ENCODE measurements at regions not wholly inside any gene's neighbourhood (a gene's known extent, or its start where the extent isn't known, plus 50 kb on each side); places are given as distances from the start of the nearest gene placed in this dataset.
"Not testable (repeated sequence)": the region's sequence is repeated elsewhere in the genome, so short reads cannot be mapped to it uniquely, and the experiment has no call there.

DNA sequence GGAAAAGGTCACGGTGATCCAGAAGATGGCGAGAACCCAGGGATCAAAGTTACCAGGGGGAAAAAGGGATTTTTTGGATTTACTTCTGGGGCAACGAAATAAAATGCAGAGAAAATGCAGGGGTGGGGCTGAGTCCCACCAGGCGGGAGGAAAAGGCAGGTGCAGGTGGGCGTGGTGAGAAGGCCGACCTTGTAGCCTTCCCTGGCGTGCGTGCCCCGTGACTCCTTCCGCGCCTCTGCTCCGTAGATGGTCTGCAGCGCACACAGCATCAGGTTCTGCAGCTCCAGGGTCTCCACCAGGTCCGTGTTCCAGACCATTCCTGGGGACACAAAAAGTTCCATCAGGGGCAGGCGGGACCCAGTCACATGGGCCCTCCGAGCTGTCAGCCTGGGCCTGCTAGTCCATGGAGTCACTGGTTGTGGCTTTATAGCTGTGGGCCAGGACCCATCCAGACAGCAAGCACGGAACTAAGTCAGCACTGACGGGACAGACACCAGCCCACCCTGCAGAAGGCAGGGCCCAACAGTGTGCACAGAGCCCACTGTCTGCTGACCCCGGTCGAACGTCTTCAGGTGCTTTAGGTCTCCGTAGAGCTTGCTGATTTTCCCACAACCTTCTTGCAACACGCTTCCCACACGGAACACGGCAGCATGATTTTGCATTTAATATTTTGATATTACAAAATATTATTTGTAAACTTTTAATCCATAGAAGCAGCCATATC lies 52.4 kb upstream of the LPCAT1 start:
- H3K27me3 ChIP-seq (ENCODE audit: control insufficient read depth in 1 of 2, insufficient read depth in 2 of 2, low read length in 2 of 2); H3K36me3 ChIP-seq (ENCODE audit: control insufficient read depth in 1 of 2, insufficient read depth in 2 of 2, low read length in 2 of 2); H3K27ac ChIP-seq (ENCODE audit: low read depth, low read length); H3K9me3 ChIP-seq (ENCODE audit: control insufficient read depth in 1 of 2, low read length in 2 of 2); H3K9ac ChIP-seq (ENCODE audit: low read depth in 1 of 2, low read length in 2 of 2); H3K4me3 ChIP-seq (ENCODE audit: low read depth in 1 of 2, low read length in 2 of 2): not testable (repeated sequence)
- peaks cover 4 to 15% of the 10 kb centered on the region in 2 donors for H3K4me1 ChIP-seq (ENCODE audit: control insufficient read depth in 1 of 2, insufficient read depth in 2 of 2, low read length in 2 of 2)

- H3K36me3 ChIP-seq (ENCODE audit: control insufficient read depth in 1 of 2, insufficient read depth in 2 of 2, low read length in 2 of 2); H3K27ac ChIP-seq (ENCODE audit: low read depth, low read length); H3K27me3 ChIP-seq (ENCODE audit: control insufficient read depth in 1 of 2, insufficient read depth in 2 of 2, low read length in 2 of 2); H3K4me3 ChIP-seq (ENCODE audit: low read depth in 1 of 2, low read length in 2 of 2); H3K9me3 ChIP-seq (ENCODE audit: control insufficient read depth in 1 of 2, low read length in 2 of 2); H3K9ac ChIP-seq (ENCODE audit: low read depth in 1 of 2, low read length in 2 of 2): not testable (repeated sequence)
- H3K4me1 ChIP-seq (ENCODE audit: control insufficient read depth in 1 of 2, insufficient read depth in 2 of 2, low read length in 2 of 2): peaks cover 4 to 15% of the 10 kb centered on the region in 2 donors
Observed at GRCh38 chr5:1575491-1575890, 51.7 kb upstream of the LPCAT1 start.

DNA sequence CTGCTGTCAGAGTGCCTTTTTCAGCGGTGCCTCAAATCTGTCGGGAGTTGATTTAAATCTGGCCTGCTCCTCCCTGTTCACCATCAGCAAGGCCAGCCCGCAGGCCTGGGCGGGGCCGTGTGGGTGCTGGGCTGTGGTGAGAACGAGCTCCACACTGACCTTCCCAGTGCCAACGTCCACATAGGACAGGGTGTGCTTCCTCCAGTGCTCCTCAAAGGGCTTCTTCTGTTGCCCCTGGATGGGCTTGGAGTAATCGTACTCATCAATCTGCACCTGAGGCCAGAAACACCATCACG lies 50.2 kb upstream of the LPCAT1 start:
- not testable (repeated sequence) for H3K36me3 ChIP-seq (ENCODE audit: control insufficient read depth in 1 of 2, insufficient read depth in 2 of 2, low read length in 2 of 2); H3K9ac ChIP-seq (ENCODE audit: low read depth in 1 of 2, low read length in 2 of 2); H3K9me3 ChIP-seq (ENCODE audit: control insufficient read depth in 1 of 2, low read length in 2 of 2); H3K27me3 ChIP-seq (ENCODE audit: control insufficient read depth in 1 of 2, insufficient read depth in 2 of 2, low read length in 2 of 2)
- Histone ChIP-seq H3K27ac (ENCODE audit: low read depth, low read length) (peak overlapping the region; percentile 44), H3K4me1 (ENCODE audit: control insufficient read depth in 1 of 2, insufficient read depth in 2 of 2, low read length in 2 of 2) (peaks cover 4 to 15% of the 10 kb centered on the region in 2 donors), H3K4me3 (ENCODE audit: low read depth in 1 of 2, low read length in 2 of 2) (peak overlapping the region in 1 of 2 donors; percentile 32)

DNA sequence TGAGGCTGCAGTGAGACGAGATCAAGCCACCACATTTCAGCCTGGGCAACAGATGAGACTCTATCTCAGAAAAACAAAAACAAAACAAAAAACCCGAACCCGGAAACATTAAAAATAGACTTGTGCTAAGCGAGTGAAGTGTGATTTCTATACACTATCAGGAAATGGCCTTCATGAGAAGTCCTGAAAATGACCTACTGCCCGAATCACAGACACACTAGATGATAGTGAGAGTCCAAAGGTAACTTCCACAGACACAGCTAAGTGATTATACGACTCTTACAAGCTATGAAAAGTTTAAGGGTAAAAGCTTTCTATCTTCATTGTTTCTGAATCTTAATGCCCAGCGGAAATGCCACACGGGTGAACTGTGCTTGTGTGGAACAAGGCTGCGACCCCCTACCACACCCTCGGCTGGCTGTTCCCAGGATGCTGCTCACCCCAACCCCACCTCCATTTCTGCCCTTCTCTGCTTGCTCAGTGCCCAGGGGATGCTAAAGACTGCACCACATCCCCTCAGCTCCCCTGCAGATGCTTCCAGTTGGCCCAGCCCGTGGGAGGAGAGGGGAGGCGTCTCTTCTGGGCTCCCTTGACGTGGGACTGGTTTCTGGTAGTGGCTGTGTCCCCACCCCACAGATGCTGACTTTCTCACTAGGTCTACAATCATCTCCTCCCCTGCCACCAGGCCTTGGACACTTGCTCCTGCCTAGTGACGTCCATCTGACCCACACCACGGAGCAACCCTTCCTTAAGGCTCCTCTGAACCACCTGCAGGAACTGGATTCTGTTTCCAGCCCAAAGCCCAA lies 49.7 kb upstream of the LPCAT1 start:
- Histone ChIP-seq H3K4me1 (ENCODE audit: control insufficient read depth in 1 of 2, insufficient read depth in 2 of 2, low read length in 2 of 2) (peaks cover 7 to 17% of the 10 kb centered on the region in 2 donors), H3K4me3 (ENCODE audit: low read depth in 1 of 2, low read length in 2 of 2) (peak overlapping the region in 1 of 2 donors; percentile 32), H3K27ac (ENCODE audit: low read depth, low read length) (peak overlapping the region; percentile 44)
- not testable (repeated sequence) for H3K27me3 ChIP-seq (ENCODE audit: control insufficient read depth in 1 of 2, insufficient read depth in 2 of 2, low read length in 2 of 2); H3K9me3 ChIP-seq (ENCODE audit: control insufficient read depth in 1 of 2, low read length in 2 of 2); H3K36me3 ChIP-seq (ENCODE audit: control insufficient read depth in 1 of 2, insufficient read depth in 2 of 2, low read length in 2 of 2); H3K9ac ChIP-seq (ENCODE audit: low read depth in 1 of 2, low read length in 2 of 2)
